Stimulated activated CD4-positive, alpha-beta T cell treated with anti-CD3 and anti-CD28 coated beads, Interleukin-12 subunit alpha, Interleukin-12 subunit beta, amount 100 ng/mL, for 24 hours (primary cell): ENCODE measurements at regions not wholly inside any gene's neighbourhood (a gene's known extent, or its start where the extent isn't known, plus 50 kb on each side); places are given as distances from the start of the nearest gene placed in this dataset.

Source experiments
- DNase-seq, 2 experiments: peaks; one replicate each; pipeline ENCODE4 v3.0.0-alpha.2; 2020; ENCODE audit warnings: low read depth in 2 of 2

- peak; percentile 5 to 10 for DNase-seq
Observed at GRCh38 chr3:109532257-109533216, 195.2 kb upstream of the DPPA4 start.

DNA sequence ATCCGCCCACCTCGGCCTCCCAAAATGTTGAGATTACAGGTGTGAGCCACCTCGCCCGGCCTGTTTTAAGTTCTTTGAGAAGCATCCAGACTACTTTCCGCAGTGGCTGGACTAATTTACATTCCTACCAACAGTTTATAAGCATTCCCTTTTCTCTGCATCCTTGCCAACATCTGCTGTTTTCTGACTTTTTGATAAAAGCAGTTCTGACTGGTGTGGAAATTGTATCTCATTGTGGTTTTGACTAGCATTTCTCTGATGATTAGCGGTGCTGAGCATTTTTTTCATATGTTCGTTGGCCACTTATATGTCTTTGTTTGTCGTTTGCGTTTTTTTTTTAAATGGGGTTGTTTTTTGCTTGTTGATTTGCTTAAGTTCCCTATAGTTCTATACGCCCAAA lies 208.4 kb upstream of the DPPA4 start:
- DNase-seq: no peak

DNA sequence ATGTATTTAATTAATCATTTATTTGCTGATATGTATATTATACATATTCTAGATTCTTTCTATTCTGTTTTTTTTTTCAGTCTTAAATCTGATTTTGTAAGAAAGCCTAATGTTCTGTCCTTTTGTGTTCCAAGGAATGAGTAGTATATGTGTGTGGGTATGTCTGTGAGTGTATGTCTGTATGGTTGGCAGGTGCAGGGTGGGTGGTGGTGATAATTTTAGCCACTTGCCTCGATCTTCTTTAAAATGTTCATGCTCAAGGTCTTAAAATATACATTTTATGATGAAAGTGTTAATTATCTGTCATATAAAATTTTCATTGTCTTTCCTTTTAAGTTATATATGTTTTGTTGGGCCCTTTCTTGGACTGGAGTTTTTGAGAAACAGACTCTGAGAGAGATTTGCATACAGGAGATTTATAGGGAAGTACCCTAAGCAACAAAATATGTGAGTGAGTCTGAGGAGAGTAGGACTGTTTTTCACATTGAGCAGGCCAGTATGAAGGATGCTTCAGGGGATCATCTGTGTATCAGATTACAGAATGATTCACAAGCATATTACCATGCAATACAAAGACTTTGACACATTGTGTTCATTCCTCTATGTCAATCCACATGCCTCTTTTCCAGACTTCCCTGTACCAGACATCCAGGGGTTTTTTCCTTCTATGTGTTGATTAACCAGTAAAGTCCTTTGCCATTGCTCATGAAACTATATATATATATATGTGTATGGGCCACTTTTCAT lies 211.0 kb upstream of the DPPA4 start:
- DNase-seq: no peak

DNA sequence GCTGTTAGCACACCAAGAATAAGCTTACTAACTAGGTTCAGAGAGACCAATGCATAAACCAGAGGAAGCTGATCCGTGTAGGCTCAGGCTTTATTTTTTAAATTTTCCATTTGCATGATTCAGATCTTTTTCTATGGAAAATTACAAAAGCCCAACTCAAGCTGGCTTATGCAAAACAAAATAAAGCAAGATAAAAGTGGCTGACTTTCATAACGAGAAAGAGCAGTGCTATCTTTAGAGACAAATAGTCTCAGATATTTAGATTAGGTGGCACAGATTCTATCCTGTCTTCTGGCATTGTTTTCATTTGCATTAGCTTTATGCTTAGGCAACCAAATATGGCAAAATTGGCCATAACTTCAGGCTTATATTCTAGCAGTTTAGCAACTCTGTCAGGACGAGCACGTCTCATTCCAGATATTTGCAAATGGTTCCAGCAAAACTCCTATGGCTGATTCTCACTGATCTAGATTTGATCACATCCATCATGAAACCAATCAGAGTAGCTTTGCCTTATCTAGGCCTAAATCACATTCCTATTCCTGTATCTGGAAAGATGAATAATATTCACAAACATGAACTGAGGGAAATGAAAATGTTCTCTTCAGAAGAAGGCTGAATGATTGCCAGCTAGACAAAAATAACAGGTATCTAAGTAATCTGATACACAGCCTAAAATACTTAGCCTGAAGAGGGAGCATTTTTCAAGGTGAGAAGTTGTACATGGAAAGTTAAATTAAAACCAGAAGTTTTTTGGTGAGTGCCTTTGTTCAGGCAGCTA lies 216.4 kb upstream of the DPPA4 start:
- DNase-seq: no peak

GRCh38 chr3:109559389-109559788 lies 222.0 kb upstream of the DPPA4 start:
- no peak for DNase-seq

- DNase-seq: peak in 1 of 2 experiments; percentile 0
Observed at GRCh38 chr3:109563149-109563548, 225.8 kb upstream of the DPPA4 start.

DNA sequence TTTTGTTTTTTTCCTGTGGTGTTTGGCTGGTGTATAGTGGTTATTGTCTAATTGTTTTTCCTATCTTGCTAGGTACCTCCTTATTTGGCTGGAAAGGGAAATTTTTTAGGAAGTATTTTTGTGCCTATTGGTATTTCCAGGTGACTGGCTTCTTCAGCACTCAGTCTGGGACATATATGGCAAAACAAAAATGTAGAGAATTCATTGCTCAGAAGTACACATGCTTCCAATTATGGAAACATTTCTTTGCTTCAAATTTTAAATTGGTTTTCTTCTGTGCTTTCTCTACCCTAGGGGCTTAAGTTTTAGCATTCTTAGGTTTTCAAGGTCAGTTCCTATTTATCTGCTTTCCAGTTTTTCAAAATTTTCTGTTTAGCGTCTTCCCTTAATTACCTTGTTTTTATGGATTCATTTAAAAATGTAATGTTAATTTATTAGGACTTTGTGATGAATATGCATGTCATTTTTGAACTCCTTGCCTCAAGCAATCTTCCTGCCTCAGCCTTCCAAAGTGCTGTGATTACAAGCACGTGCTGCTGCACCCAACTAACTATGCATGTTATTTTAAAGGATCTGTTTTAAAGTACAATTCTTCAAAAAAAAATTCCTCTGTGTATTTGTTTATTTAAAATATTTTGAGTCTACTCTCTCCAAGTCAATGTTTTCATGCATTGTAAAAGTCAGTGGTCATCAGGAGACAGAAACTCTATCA lies 231.9 kb upstream of the DPPA4 start:
- no peak for DNase-seq

DNA sequence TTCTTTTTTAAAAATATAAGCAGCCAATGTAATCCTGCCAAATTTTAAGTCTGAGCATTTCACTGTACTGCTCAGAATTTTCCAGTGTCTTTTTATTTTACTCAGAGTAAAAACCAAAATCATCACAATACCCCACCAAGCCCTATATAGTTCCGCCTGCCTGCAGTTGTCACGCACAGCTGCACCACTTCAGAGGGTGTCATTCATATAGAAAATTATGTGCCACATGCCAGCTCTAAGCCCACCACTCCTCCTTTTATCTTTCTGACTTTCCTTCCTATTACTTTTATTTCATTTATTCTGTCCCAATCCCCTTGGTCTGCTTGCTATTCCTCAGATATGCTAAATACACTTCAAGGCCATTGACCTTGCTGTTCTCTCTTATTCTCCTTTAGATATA lies 233.1 kb upstream of the DPPA4 start:
- no peak for DNase-seq

GRCh38 chr3:109572301-109572700 lies 235.0 kb upstream of the DPPA4 start:
- no peak for DNase-seq

- DNase-seq: no peak
Observed at GRCh38 chr3:109596991-109597390, 259.6 kb upstream of the DPPA4 start.

GRCh38 chr3:109597444-109597843 lies 260.1 kb upstream of the DPPA4 start:
- no peak for DNase-seq

DNA sequence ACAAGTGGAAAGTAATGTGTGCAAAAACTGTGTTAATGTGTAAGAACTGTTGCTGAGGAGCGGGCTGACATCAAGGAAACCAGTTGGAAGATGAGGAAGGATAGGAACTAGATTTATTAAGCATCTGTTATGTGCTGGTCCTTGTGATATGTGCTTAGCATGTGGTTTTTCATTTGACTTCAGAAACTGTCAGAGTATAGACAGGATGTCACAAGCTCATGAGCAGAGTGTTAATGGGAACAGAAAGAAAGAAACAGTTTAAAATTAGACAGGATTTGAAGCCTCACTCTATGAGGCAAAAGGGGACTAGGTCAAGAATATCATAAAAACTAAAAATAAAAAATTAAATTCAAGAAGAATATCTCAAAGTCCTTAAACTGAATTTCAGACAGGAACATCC lies 270.6 kb upstream of the DPPA4 start:
- no peak for DNase-seq

- DNase-seq: no peak
Observed at GRCh38 chr3:109608574-109608973, 271.2 kb upstream of the DPPA4 start.

DNA sequence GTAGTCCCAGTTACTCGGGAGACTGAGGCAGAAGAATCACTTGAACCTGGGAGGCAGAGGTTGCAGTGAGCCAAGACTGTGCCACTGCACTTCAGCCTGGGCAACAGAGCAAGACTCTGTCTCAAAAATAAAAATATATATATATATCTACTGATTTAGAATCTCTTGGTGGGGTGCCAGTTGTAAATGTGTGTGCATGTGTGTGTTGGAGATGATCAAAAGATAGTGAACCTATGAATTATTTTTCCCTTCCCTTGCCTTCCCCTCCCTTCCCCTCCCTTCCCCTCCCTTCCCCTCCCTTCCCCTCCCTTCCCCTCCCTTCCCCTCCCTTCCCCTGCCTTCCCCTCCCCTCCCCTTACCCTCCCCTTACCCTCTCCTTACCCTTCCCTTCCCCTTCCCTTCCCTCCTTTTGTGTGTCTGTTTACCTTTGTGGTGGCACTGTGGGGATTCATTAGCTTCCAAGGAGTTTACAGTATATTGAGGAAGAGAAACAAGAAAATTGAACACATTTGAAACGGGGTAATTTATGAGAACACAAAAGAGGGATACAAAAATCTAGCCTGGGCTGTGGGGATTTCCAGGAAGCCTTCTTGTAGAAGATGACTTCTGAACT lies 281.5 kb upstream of the DPPA4 start:
- DNase-seq: no peak

DNA sequence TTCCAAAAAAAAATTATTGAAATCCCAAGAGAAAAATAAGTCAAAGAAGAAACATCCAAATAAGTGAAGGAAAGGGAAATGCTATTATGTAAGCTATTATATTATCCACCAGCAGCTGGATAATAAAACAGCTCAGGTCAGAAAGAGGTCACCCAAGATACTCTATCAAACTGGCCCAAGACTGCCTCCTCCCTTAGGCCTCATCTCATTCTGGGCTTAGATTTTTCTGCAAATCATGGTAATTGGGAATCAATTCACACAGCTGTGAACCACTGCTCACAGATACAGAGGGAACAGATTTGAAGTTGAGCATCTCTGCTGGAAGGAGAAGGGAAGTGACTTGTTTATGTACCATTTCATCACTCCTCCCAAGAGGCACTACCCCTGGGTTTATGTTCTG lies 294.6 kb upstream of the DPPA4 start:
- DNase-seq: no peak

GRCh38 chr3:109640146-109640652 lies 302.9 kb upstream of the DPPA4 start:
- no peak for DNase-seq

DNA sequence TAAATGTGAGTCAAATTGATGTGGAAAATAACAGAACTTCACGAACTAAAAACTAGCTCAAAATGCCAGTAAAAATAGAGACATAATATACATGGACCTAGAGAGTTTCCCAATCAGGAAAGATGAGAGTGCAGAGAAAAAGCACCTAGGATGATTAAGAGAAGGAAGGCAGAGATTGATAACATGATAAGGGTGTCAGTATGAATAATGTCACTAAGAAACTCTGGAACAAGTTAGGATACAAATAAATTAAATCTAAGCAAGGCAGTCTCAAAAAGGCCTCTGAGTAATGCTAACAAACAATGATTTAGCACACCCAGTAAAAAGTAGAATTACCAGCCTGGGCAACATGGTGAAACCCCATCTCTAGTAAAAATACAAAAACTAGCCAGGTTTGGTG lies 304.7 kb upstream of the DPPA4 start:
- DNase-seq: no peak

DNA sequence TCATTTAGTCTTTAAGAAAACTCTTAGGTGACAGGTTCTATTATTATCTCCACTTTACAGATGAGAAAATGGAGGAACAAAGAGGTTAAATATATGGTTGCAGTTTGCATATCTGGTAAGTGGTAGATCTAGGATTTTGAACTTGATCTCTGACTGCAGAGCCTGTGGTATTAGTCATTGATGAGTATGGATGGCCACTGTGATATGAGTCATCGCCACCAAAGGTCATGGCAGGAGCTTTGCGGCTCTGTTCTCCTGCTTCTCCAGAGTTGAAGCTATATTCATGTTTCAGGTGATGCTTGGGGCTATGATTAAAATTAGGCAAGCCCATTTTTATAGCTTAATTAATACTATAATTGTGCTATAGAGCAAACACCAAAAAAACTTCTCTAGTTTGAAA lies 306.2 kb upstream of the DPPA4 start:
- no peak for DNase-seq

DNA sequence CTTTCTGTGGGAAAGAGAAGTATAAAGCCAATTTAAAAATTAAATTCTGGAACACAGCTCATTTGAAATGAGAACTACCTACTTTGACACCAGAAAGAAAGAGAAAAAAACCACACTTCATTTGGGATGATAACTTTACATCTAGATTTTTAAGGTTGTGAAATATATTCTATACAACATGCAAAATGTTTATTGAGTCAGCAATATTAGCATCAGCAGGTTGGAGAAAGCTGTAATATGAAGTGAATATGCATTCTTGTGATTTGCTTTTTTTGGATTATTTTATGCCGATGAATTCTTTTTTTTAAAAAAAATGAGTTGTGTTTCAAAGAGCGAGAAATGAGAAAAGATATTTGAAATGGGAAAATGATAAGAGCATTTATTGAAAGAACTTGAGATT lies 307.0 kb upstream of the DPPA4 start:
- DNase-seq: no peak

GRCh38 chr3:109644746-109645145 lies 307.4 kb upstream of the DPPA4 start:
- DNase-seq: no peak

- DNase-seq: no peak
Observed at GRCh38 chr3:109648027-109648426, 310.7 kb upstream of the DPPA4 start.
